ENCODE measurements at regions not wholly inside any gene's neighbourhood (a gene's known extent, or its start where the extent isn't known, plus 50 kb on each side); places are given as distances from the start of the nearest gene placed in this dataset.

DNA sequence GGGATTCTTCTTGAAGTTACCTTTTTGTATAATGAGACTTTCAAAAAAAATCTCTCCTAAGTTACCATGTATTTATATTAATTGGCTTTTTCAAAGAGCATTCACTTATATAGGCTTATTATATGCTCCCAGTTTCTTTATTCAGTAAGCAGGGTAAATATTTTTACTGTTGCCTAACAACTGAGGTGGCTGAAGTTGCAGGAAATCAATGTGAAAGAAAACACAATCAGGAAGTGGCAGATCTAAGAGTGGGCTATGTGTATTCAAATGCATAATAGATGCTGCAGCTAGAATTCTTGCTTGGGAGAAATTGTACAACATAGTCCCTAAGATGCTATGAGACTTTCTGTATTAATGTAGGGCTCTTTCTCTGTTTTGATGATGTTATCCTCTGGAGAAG lies 606.9 kb downstream of the NUF2 start:
- CTCF ChIA-PET, result no interaction called here

DNA sequence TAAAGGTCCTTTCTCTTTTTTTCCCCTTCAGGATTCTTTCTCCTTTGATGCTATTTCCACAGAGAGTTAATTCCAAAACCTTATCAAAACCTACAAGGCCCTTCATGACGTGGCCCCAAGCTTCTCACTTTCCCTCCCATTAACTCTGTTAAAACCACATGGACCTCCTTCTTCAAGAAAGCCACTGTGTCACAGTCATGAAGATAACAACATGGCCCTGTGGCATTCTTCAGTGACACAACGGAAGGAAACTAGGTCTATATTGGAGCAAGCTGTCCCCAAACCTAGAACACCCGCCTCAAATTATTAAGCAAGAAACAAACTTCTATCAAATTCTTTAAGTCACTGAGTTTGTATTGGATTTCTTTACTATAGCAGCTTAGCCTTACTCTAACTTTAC lies 611.1 kb downstream of the NUF2 start:
- no peak overlapping the region for H3K4me3 ChIP-seq (ENCODE audit: low read depth, low read length)
- H3K36me3 ChIP-seq (ENCODE audit: control insufficient read depth in 2 of 2, insufficient read depth in 1 of 2, low read length in 2 of 2), result no peaks in the 10 kb centered on the region
- H3K27ac ChIP-seq (ENCODE audit: extremely low read depth, low read depth, low read length), result no peak overlapping the region
- no peaks in the 10 kb centered on the region for H3K4me1 ChIP-seq (ENCODE audit: control insufficient read depth, insufficient read depth, low read length)
- ChIA-PET CTCF (no interaction called here), POLR2A (no interaction called here)
- H3K9me3 ChIP-seq (ENCODE audit: control insufficient read depth, insufficient read depth, low read depth, low read length), result no peaks in the 10 kb centered on the region
- no peak for TF ChIP-seq GLIS2 (tag by site-specific recombination; IDR thresholded peaks at IDR 0.05)
- TF ChIP-seq ZFP37 (tag by site-specific recombination; IDR thresholded peaks at IDR 0.05), result no peak
- TF ChIP-seq ZNF19 (tag by site-specific recombination; IDR thresholded peaks at IDR 0.05; ENCODE audit: low read depth), result no peak
- TF ChIP-seq ZNF157 (tag by site-specific recombination; IDR thresholded peaks at IDR 0.05), result no peak
- TF ChIP-seq, protein P1, sequence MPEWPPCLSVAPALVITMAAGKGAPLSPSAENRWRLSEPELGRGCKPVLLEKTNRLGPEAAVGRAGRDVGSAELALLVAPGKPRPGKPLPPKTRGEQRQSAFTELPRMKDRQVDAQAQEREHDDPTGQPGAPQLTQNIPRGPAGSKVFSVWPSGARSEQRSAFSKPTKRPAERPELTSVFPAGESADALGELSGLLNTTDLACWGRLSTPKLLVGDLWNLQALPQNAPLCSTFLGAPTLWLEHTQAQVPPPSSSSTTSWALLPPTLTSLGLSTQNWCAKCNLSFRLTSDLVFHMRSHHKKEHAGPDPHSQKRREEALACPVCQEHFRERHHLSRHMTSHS (tag by site-specific recombination; IDR thresholded peaks at IDR 0.05), result no peak
- no peak for TF ChIP-seq ZNF530 (tag by site-specific recombination; IDR thresholded peaks at IDR 0.05; ENCODE audit: low read depth)
- no peak for TF ChIP-seq ZNF837 (tag by site-specific recombination; IDR thresholded peaks at IDR 0.05)
- no peak for TF ChIP-seq ZNF501 (tag by site-specific recombination; IDR thresholded peaks at IDR 0.05)
- no peak for TF ChIP-seq EGR2 (tag by site-specific recombination; IDR thresholded peaks at IDR 0.05; ENCODE audit: low read depth)
- TF ChIP-seq GFI1B (tag by site-specific recombination; IDR thresholded peaks at IDR 0.05), result no peak

More for the DNA sequence above, 606.9 kb downstream of the NUF2 start:
- POLR2A ChIA-PET, result no interaction called here
- Histone ChIP-seq H3K4me3 (ENCODE audit: low read depth, low read length) (no peak overlapping the region), H3K9me3 (ENCODE audit: control insufficient read depth, insufficient read depth, low read depth, low read length) (no peaks in the 10 kb centered on the region), H3K27ac (ENCODE audit: extremely low read depth, low read depth, low read length) (no peak overlapping the region), H3K36me3 (ENCODE audit: control insufficient read depth in 2 of 2, insufficient read depth in 1 of 2, low read length in 2 of 2) (no peaks in the 10 kb centered on the region), H3K4me1 (ENCODE audit: control insufficient read depth, insufficient read depth, low read length) (no peaks in the 10 kb centered on the region)
- TF ChIP-seq SCRT1 (tag by site-specific recombination; IDR thresholded peaks at IDR 0.05; ENCODE audit: borderline replicate concordance), result no peak
- no peak for TF ChIP-seq GLIS2 (tag by site-specific recombination; IDR thresholded peaks at IDR 0.05)
- TF ChIP-seq ZNF138 (tag by site-specific recombination; IDR thresholded peaks at IDR 0.05; ENCODE audit: borderline replicate concordance), result no peak
- TF ChIP-seq ZNF560 (tag by site-specific recombination; IDR thresholded peaks at IDR 0.05; ENCODE audit: borderline replicate concordance), result no peak
- no peak for TF ChIP-seq ZNF654 (tag by site-specific recombination; IDR thresholded peaks at IDR 0.05; ENCODE audit: low read depth)
- no peak for TF ChIP-seq TCF7L2 (IDR thresholded peaks at IDR 0.05; ENCODE audit: borderline replicate concordance, low read depth, low read length)
- TF ChIP-seq ZNF530 (tag by site-specific recombination; IDR thresholded peaks at IDR 0.05; ENCODE audit: low read depth), result no peak
- TF ChIP-seq, protein P2, sequence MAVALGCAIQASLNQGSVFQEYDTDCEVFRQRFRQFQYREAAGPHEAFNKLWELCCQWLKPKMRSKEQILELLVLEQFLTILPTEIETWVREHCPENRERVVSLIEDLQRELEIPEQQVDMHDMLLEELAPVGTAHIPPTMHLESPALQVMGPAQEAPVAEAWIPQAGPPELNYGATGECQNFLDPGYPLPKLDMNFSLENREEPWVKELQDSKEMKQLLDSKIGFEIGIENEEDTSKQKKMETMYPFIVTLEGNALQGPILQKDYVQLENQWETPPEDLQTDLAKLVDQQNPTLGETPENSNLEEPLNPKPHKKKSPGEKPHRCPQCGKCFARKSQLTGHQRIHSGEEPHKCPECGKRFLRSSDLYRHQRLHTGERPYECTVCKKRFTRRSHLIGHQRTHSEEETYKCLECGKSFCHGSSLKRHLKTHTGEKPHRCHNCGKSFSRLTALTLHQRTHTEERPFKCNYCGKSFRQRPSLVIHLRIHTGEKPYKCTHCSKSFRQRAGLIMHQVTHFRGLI (tag by site-specific recombination; IDR thresholded peaks at IDR 0.05), result no peak
- TF ChIP-seq ZNF184 (tag by site-specific recombination; IDR thresholded peaks at IDR 0.05), result no peak
- TF ChIP-seq, protein P3, sequence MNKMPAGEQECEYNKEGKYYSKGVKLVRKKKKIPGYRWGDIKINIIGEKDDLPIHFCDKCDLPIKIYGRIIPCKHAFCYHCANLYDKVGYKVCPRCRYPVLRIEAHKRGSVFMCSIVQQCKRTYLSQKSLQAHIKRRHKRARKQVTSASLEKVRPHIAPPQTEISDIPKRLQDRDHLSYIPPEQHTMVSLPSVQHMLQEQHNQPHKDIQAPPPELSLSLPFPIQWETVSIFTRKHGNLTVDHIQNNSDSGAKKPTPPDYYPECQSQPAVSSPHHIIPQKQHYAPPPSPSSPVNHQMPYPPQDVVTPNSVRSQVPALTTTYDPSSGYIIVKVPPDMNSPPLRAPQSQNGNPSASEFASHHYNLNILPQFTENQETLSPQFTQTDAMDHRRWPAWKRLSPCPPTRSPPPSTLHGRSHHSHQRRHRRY (tag by site-specific recombination; IDR thresholded peaks at IDR 0.05), result no peak
- TF ChIP-seq, protein P4, sequence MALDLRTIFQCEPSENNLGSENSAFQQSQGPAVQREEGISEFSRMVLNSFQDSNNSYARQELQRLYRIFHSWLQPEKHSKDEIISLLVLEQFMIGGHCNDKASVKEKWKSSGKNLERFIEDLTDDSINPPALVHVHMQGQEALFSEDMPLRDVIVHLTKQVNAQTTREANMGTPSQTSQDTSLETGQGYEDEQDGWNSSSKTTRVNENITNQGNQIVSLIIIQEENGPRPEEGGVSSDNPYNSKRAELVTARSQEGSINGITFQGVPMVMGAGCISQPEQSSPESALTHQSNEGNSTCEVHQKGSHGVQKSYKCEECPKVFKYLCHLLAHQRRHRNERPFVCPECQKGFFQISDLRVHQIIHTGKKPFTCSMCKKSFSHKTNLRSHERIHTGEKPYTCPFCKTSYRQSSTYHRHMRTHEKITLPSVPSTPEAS (tag by site-specific recombination; IDR thresholded peaks at IDR 0.05), result no peak
- TF ChIP-seq, protein P5, sequence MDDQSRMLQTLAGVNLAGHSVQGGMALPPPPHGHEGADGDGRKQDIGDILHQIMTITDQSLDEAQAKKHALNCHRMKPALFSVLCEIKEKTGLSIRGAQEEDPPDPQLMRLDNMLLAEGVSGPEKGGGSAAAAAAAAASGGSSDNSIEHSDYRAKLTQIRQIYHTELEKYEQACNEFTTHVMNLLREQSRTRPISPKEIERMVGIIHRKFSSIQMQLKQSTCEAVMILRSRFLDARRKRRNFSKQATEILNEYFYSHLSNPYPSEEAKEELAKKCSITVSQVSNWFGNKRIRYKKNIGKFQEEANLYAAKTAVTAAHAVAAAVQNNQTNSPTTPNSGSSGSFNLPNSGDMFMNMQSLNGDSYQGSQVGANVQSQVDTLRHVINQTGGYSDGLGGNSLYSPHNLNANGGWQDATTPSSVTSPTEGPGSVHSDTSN (CRISPR knock-in tag; IDR thresholded peaks at IDR 0.05), result no peak
- TF ChIP-seq, protein P6, sequence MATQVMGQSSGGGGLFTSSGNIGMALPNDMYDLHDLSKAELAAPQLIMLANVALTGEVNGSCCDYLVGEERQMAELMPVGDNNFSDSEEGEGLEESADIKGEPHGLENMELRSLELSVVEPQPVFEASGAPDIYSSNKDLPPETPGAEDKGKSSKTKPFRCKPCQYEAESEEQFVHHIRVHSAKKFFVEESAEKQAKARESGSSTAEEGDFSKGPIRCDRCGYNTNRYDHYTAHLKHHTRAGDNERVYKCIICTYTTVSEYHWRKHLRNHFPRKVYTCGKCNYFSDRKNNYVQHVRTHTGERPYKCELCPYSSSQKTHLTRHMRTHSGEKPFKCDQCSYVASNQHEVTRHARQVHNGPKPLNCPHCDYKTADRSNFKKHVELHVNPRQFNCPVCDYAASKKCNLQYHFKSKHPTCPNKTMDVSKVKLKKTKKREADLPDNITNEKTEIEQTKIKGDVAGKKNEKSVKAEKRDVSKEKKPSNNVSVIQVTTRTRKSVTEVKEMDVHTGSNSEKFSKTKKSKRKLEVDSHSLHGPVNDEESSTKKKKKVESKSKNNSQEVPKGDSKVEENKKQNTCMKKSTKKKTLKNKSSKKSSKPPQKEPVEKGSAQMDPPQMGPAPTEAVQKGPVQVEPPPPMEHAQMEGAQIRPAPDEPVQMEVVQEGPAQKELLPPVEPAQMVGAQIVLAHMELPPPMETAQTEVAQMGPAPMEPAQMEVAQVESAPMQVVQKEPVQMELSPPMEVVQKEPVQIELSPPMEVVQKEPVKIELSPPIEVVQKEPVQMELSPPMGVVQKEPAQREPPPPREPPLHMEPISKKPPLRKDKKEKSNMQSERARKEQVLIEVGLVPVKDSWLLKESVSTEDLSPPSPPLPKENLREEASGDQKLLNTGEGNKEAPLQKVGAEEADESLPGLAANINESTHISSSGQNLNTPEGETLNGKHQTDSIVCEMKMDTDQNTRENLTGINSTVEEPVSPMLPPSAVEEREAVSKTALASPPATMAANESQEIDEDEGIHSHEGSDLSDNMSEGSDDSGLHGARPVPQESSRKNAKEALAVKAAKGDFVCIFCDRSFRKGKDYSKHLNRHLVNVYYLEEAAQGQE (tag by site-specific recombination; IDR thresholded peaks at IDR 0.05), result no peak
- TF ChIP-seq, protein P7, sequence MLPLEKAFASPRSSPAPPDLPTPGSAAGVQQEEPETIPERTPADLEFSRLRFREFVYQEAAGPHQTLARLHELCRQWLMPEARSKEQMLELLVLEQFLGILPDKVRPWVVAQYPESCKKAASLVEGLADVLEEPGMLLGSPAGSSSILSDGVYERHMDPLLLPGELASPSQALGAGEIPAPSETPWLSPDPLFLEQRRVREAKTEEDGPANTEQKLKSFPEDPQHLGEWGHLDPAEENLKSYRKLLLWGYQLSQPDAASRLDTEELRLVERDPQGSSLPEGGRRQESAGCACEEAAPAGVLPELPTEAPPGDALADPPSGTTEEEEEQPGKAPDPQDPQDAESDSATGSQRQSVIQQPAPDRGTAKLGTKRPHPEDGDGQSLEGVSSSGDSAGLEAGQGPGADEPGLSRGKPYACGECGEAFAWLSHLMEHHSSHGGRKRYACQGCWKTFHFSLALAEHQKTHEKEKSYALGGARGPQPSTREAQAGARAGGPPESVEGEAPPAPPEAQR (tag by site-specific recombination; IDR thresholded peaks at IDR 0.05), result no peak

All from HEK293 (cell line).